ENCODE measurements at regions not wholly inside any gene's neighbourhood (a gene's known extent, or its start where the extent isn't known, plus 50 kb on each side); places are given as distances from the start of the nearest gene placed in this dataset.
"Not testable (repeated sequence)": the region's sequence is repeated elsewhere in the genome, so short reads cannot be mapped to it uniquely, and the experiment has no call there.

GRCh38 chr5:17989567-17990563 is 355.6 kb downstream of the TAF11L14 start:
- DNase-seq: no peak

- no peak for DNase-seq
These were observed 357.5 kb downstream of the TAF11L14 start for GRCh38 chr5:17991775-17992174.

- no peak for DNase-seq
These were observed 358.0 kb downstream of the TAF11L14 start for GRCh38 chr5:17992291-17992690.

- DNase-seq: no peak
These were observed 361.7 kb downstream of the TAF11L14 start for GRCh38 chr5:17995997-17996396.

GRCh38 chr5:17999858-18000257 is 365.6 kb downstream of the TAF11L14 start:
- DNase-seq: no peak

GRCh38 chr5:18000744-18001143 is 366.5 kb downstream of the TAF11L14 start:
- DNase-seq: no peak

- no peak for DNase-seq
These were observed 369.1 kb downstream of the TAF11L14 start for GRCh38 chr5:18003312-18003711.

GRCh38 chr5:18003784-18004183 is 369.5 kb downstream of the TAF11L14 start:
- DNase-seq: no peak

- DNase-seq: not testable (repeated sequence)
These were observed 372.0 kb downstream of the TAF11L14 start for GRCh38 chr5:18006235-18006634.

- no peak for DNase-seq
These were observed 374.7 kb downstream of the TAF11L14 start for GRCh38 chr5:18008940-18009339.

- no peak for DNase-seq
These were observed 375.8 kb downstream of the TAF11L14 start for GRCh38 chr5:18010053-18010452.

GRCh38 chr5:18018472-18018871 is 384.2 kb downstream of the TAF11L14 start:
- no peak for DNase-seq

- DNase-seq: no peak
These were observed 389.0 kb downstream of the TAF11L14 start for GRCh38 chr5:18023275-18023674.

- no peak for DNase-seq
These were observed 389.7 kb downstream of the TAF11L14 start for GRCh38 chr5:18023986-18024385.

GRCh38 chr5:18024542-18024941 is 390.3 kb downstream of the TAF11L14 start:
- DNase-seq: no peak

GRCh38 chr5:18027241-18027867 is 393.1 kb downstream of the TAF11L14 start:
- DNase-seq: no peak

- DNase-seq: no peak
These were observed 393.8 kb downstream of the TAF11L14 start for GRCh38 chr5:18028036-18028435.

- DNase-seq: no peak
These were observed 398.5 kb downstream of the TAF11L14 start for GRCh38 chr5:18032744-18033143.

GRCh38 chr5:18036531-18036930 is 402.3 kb downstream of the TAF11L14 start:
- DNase-seq: no peak

- no peak for DNase-seq
These were observed 403.5 kb downstream of the TAF11L14 start for GRCh38 chr5:18037718-18038117.

- DNase-seq: no peak
These were observed 409.1 kb downstream of the TAF11L14 start for GRCh38 chr5:18043344-18043743.

GRCh38 chr5:18048449-18048848 is 414.2 kb downstream of the TAF11L14 start:
- no peak for DNase-seq

- DNase-seq: no peak
These were observed 416.1 kb downstream of the TAF11L14 start for GRCh38 chr5:18050345-18050744.

GRCh38 chr5:18050776-18051175 is 416.5 kb downstream of the TAF11L14 start:
- no peak for DNase-seq

Measured in stimulated activated CD4-positive, alpha-beta T cell treated with anti-CD3 and anti-CD28 coated beads, Interleukin-12 subunit alpha, Interleukin-12 subunit beta, amount 100 ng/mL, for 4 hours (primary cell).